Stimulated activated naive B cell treated with anti-CD40 and anti-IgM and Interleukin-4, amounts not matched to agents 10 μg/mL and 1 μg/mL and 100 μg/mL, for 72 hours (primary cell): ENCODE measurements at regions not wholly inside any gene's neighbourhood (a gene's known extent, or its start where the extent isn't known, plus 50 kb on each side); places are given as distances from the start of the nearest gene placed in this dataset.
"Not testable (repeated sequence)": the region's sequence is repeated elsewhere in the genome, so short reads cannot be mapped to it uniquely, and the experiment has no call there.

ENCODE experiments used
- ATAC-seq, 2 donors: fragments of 150-1000 bp; cut with Tn5 transposase; replicated peaks; 2 replicates each; pipeline ENCODE4 v1.10.0; 2021; ENCODE audit warnings: moderate library complexity in 1 of 2
- DNase-seq: peaks from one replicate; pipeline ENCODE4 v3.0.0; 2021
- H3K27ac Mint-ChIP-seq: one replicate; pipeline ENCODE4 v1.8.0; 2022; ENCODE audit warnings: mild to moderate bottlenecking, mixed read lengths
- H3K27me3 Mint-ChIP-seq, 2 donors: one replicate each; pipeline ENCODE4 v1.8.0; 2022; ENCODE audit warnings: mixed read lengths in 2 of 2
- H3K36me3 Mint-ChIP-seq, 2 donors: one replicate each; pipeline ENCODE4 v1.8.0; 2022; ENCODE audit warnings: mixed read lengths in 2 of 2, mild to moderate bottlenecking in 1 of 2
- H3K4me1 Mint-ChIP-seq, 2 donors: one replicate each; pipeline ENCODE4 v1.8.0; 2022; ENCODE audit warnings: mixed read lengths in 2 of 2, mild to moderate bottlenecking in 1 of 2
- H3K4me3 Mint-ChIP-seq, 2 donors: one replicate each; pipeline ENCODE4 v1.8.0; 2022; ENCODE audit warnings: mild to moderate bottlenecking in 2 of 2, mixed read lengths in 2 of 2, moderate library complexity in 1 of 2
- H3K9me3 Mint-ChIP-seq, 2 donors: one replicate each; pipeline ENCODE4 v1.8.0; 2022; ENCODE audit warnings: mixed read lengths in 2 of 2, mild to moderate bottlenecking in 1 of 2

DNA sequence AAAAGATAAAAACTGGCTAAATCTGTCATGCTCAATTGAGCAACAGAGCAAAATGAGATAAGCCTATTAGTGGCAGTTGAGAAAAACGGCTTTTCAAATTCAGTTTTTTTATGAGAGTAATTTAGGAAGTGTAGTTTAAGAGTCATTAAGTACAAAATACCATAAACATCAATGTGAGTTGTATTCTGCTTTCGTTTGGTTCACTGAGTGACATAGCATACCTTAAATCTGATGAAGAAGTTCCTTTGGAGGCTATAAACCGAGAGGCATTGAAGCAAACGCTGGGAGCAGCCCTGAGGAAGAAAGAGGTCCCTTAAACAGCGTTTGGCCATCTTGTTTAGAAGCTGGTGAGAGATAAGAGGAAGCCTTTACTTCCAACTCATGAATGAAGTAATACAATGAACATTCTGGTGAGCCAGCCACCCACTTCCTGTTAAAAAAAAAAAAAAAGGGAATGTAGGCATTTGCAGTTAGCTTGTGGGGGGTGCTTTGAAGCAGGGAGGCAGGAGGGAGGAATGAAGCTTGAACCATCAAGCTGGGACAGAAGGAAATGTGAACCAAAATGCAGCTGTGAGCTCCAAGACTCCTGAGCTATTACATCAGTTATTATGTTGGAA lies 132.3 kb downstream of the ZNF330 start:
- DNase-seq (no peak), ATAC-seq (no peak)
- Mint-ChIP-seq H3K9me3 (peaks cover 0 to 3% of the 10 kb centered on the region in 2 donors), H3K36me3 (no peaks in the 10 kb centered on the region), H3K27me3 (no peaks in the 10 kb centered on the region), H3K27ac (no peak overlapping the region), H3K4me1 (peaks cover 10 to 23% of the 10 kb centered on the region in 2 donors), H3K4me3 (no peak overlapping the region)

- Mint-ChIP-seq H3K4me1 (peaks cover 4 to 9% of the 10 kb centered on the region in 2 donors), H3K27ac (no peak overlapping the region), H3K27me3 (peaks cover 0 to 6% of the 10 kb centered on the region in 2 donors), H3K4me3 (no peak overlapping the region), H3K9me3 (peaks cover 4 to 6% of the 10 kb centered on the region in 2 donors), H3K36me3 (no peaks in the 10 kb centered on the region)
- DNase-seq (no peak), ATAC-seq (no peak)
Observed at GRCh38 chr4:141356321-141356962, 135.7 kb downstream of the ZNF330 start.

GRCh38 chr4:141356963-141357335 lies 136.3 kb downstream of the ZNF330 start:
- Mint-ChIP-seq H3K27ac (no peak overlapping the region), H3K4me3 (no peak overlapping the region), H3K36me3 (no peaks in the 10 kb centered on the region), H3K27me3 (peaks cover 0 to 6% of the 10 kb centered on the region in 2 donors), H3K9me3 (peaks cover 4 to 8% of the 10 kb centered on the region in 2 donors), H3K4me1 (peaks cover 4 to 9% of the 10 kb centered on the region in 2 donors)
- DNase-seq (no peak), ATAC-seq (no peak)

GRCh38 chr4:141368241-141368640 lies 147.5 kb downstream of the ZNF330 start:
- H3K9me3 Mint-ChIP-seq, result peaks cover 8 to 10% of the 10 kb centered on the region in 2 donors
- H3K27me3 Mint-ChIP-seq, DNase-seq, H3K4me1 Mint-ChIP-seq, H3K36me3 Mint-ChIP-seq, H3K27ac Mint-ChIP-seq, H3K4me3 Mint-ChIP-seq, ATAC-seq: not testable (repeated sequence)

GRCh38 chr4:141371206-141371605 lies 150.5 kb downstream of the ZNF330 start:
- Mint-ChIP-seq H3K9me3 (peaks cover 6 to 10% of the 10 kb centered on the region in 2 donors), H3K27me3 (peaks cover 5 to 12% of the 10 kb centered on the region in 2 donors), H3K27ac (no peak overlapping the region), H3K36me3 (no peaks in the 10 kb centered on the region), H3K4me1 (no peaks in the 10 kb centered on the region), H3K4me3 (no peak overlapping the region)
- ATAC-seq (no peak), DNase-seq (no peak)

DNA sequence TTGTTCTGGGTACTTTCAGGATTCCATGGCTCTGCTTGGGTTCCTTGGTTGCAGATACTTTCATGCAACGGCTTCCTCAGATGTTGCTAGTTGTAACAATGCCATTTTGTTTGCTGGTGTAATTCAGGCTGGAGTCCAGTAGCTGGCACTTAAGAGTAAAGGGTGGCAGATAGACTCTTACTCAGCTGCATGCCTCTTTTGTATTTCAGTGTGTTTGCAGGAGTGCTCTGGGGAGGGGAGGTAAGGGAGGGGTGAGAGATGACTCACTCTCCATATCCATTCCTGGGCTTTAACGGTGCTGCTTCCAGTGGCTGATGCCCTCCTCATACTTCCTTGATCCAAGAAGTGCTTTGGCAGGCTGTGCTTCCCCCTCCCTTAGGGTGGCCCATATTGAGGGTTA lies 155.2 kb downstream of the ZNF330 start:
- H3K27me3 Mint-ChIP-seq, result peaks cover 5 to 11% of the 10 kb centered on the region in 2 donors
- no peak overlapping the region for H3K4me3 Mint-ChIP-seq
- ATAC-seq (no peak), DNase-seq (no peak)
- H3K4me1 Mint-ChIP-seq, result no peaks in the 10 kb centered on the region
- H3K27ac Mint-ChIP-seq, result no peak overlapping the region
- H3K9me3 Mint-ChIP-seq, result peaks cover 4 to 8% of the 10 kb centered on the region in 2 donors
- no peaks in the 10 kb centered on the region for H3K36me3 Mint-ChIP-seq

GRCh38 chr4:141376769-141377168 lies 156.1 kb downstream of the ZNF330 start:
- H3K27ac Mint-ChIP-seq, result no peak overlapping the region
- DNase-seq (no peak), ATAC-seq (no peak)
- peaks cover 4 to 8% of the 10 kb centered on the region in 2 donors for H3K9me3 Mint-ChIP-seq
- H3K27me3 Mint-ChIP-seq, result peaks cover 5 to 11% of the 10 kb centered on the region in 2 donors
- H3K36me3 Mint-ChIP-seq, result no peaks in the 10 kb centered on the region
- H3K4me3 Mint-ChIP-seq, result no peak overlapping the region
- H3K4me1 Mint-ChIP-seq, result no peaks in the 10 kb centered on the region

GRCh38 chr4:141387299-141387698 lies 166.6 kb downstream of the ZNF330 start:
- Mint-ChIP-seq H3K4me3 (no peak overlapping the region), H3K9me3 (peaks cover 3 to 4% of the 10 kb centered on the region in 2 donors), H3K4me1 (peaks cover 0 to 4% of the 10 kb centered on the region in 2 donors), H3K36me3 (no peaks in the 10 kb centered on the region), H3K27me3 (no peaks in the 10 kb centered on the region), H3K27ac (no peak overlapping the region)
- no peak for ATAC-seq
- no peak for DNase-seq

- no peaks in the 10 kb centered on the region for H3K27me3 Mint-ChIP-seq
- H3K9me3 Mint-ChIP-seq, result peaks cover 0 to 3% of the 10 kb centered on the region in 2 donors
- H3K4me1 Mint-ChIP-seq, result peaks cover 0 to 4% of the 10 kb centered on the region in 2 donors
- no peak overlapping the region for H3K27ac Mint-ChIP-seq
- no peaks in the 10 kb centered on the region for H3K36me3 Mint-ChIP-seq
- no peak overlapping the region for H3K4me3 Mint-ChIP-seq
- DNase-seq (no peak), ATAC-seq (no peak)
Observed at GRCh38 chr4:141388481-141388880, 167.8 kb downstream of the ZNF330 start.

DNA sequence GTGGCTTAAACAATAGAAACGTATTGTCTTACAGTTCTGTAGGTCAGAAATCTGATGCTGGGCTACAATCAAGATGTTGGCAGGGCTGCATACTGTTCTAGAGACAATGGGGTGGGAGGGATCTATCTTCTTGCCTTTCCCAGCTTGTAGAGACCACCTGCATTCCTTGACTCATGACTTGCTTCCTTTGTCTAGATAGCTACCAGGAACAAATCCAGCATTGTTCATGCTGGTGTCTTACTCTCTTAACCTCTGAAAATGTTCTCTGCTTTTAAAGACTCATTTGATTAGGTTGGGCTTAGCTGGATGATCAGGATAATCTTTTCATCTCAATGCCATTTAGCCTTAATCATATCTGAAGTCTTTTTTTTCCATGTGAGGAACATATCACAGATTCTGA lies 169.0 kb downstream of the ZNF330 start:
- no peak for DNase-seq
- ATAC-seq, result no peak
- Mint-ChIP-seq H3K4me1 (peaks cover 0 to 5% of the 10 kb centered on the region in 2 donors), H3K27me3 (no peaks in the 10 kb centered on the region), H3K9me3 (peaks cover 0 to 3% of the 10 kb centered on the region in 2 donors), H3K4me3 (no peak overlapping the region), H3K27ac (no peak overlapping the region), H3K36me3 (no peaks in the 10 kb centered on the region)

DNA sequence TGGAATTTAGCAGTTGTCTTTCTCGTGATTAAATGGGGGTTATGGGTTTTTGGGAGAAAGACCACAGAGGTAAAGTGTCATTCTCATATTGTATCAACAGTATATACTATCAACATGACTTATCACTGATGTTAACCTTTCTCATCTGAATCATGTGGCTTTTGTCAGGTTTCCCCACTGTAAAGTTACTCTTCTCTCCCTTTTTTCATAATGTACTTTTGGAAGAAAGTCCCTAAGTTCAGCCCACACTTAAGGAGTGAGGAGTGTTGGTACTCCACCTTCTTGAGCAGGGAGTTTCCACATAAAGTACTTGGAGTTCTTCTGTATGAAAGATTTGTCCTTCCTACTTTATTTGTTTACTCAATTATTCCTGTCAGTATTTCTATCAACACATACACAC lies 169.9 kb downstream of the ZNF330 start:
- DNase-seq, result no peak
- no peak overlapping the region for H3K27ac Mint-ChIP-seq
- no peak overlapping the region for H3K4me3 Mint-ChIP-seq
- no peaks in the 10 kb centered on the region for H3K9me3 Mint-ChIP-seq
- ATAC-seq, result peak in 1 of 2 donors; percentile 23
- H3K27me3 Mint-ChIP-seq, result no peaks in the 10 kb centered on the region
- H3K36me3 Mint-ChIP-seq, result no peaks in the 10 kb centered on the region
- H3K4me1 Mint-ChIP-seq, result peaks cover 0 to 5% of the 10 kb centered on the region in 2 donors

DNA sequence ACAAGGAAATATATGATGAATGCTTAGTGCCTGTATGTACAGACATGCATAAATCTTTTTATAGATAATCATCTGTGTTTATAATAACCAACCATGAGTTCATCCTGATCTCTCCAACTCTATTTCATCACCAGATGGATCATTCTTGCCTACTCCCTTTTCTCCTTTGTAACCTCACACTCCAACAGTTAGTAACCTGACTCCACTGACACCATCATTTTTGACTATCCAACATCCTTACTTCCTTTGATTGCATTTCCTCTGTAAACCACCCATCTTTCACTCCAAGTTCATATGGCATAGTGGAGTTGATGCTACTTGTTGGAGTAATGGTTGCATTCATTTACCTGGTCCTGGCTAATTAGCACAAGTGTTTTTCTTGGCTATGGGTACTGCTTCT lies 170.6 kb downstream of the ZNF330 start:
- Mint-ChIP-seq H3K4me1 (peaks cover 0 to 5% of the 10 kb centered on the region in 2 donors), H3K9me3 (no peaks in the 10 kb centered on the region), H3K4me3 (no peak overlapping the region), H3K27me3 (no peaks in the 10 kb centered on the region), H3K27ac (no peak overlapping the region), H3K36me3 (no peaks in the 10 kb centered on the region)
- no peak for DNase-seq
- no peak for ATAC-seq

GRCh38 chr4:141391771-141392170 lies 171.1 kb downstream of the ZNF330 start:
- Mint-ChIP-seq H3K27ac (no peak overlapping the region), H3K4me3 (no peak overlapping the region), H3K36me3 (no peaks in the 10 kb centered on the region), H3K4me1 (peaks cover 0 to 5% of the 10 kb centered on the region in 2 donors), H3K27me3 (no peaks in the 10 kb centered on the region), H3K9me3 (no peaks in the 10 kb centered on the region)
- ATAC-seq, result no peak
- no peak for DNase-seq

DNA sequence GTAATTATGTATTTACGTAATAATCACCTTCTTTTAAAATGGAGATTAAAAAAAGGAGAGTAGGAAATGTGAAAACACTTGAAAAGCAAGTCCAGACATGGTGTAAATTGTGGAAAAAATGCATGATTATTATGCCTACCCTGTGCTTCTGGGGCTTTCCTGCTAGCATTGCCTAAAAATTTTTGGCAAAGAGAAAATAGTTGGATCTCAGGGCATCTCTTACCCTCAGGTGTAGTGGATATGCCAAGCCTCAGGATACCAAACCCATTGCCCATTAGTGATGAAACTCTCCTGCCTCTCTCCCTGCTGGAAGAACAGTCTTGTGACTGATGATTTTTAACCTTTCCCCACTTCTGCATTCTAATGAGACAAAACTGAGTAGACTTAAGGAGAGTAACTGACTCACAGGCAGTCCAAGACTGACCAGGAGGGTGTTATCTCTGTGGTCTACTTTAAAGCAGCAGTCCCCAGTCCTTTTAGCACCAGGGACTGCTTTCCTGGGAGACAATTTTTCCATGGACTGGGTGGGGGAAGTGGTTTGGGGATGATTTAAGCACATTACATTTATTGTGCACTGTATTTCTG lies 174.6 kb downstream of the ZNF330 start:
- peaks cover 0 to 3% of the 10 kb centered on the region in 2 donors for H3K27me3 Mint-ChIP-seq
- no peak overlapping the region for H3K27ac Mint-ChIP-seq
- H3K4me1 Mint-ChIP-seq, result peaks cover 0 to 5% of the 10 kb centered on the region in 2 donors
- H3K36me3 Mint-ChIP-seq, result no peaks in the 10 kb centered on the region
- peaks cover 0 to 3% of the 10 kb centered on the region in 2 donors for H3K9me3 Mint-ChIP-seq
- no peak for DNase-seq
- H3K4me3 Mint-ChIP-seq, result no peak overlapping the region
- no peak for ATAC-seq

- H3K27me3 Mint-ChIP-seq, result peaks cover 0 to 3% of the 10 kb centered on the region in 2 donors
- no peaks in the 10 kb centered on the region for H3K36me3 Mint-ChIP-seq
- no peak for DNase-seq
- no peak for ATAC-seq
- no peak overlapping the region for H3K27ac Mint-ChIP-seq
- peaks cover 0 to 2% of the 10 kb centered on the region in 2 donors for H3K4me1 Mint-ChIP-seq
- H3K4me3 Mint-ChIP-seq, result no peak overlapping the region
- peaks cover 0 to 4% of the 10 kb centered on the region in 2 donors for H3K9me3 Mint-ChIP-seq
Observed at GRCh38 chr4:141395919-141396318, 175.2 kb downstream of the ZNF330 start.
